H1 (cell line): ENCODE measurements at regions not wholly inside any gene's neighbourhood (a gene's known extent, or its start where the extent isn't known, plus 50 kb on each side); places are given as distances from the start of the nearest gene placed in this dataset.

ENCODE experiments used
- CTCF ChIA-PET: fragments of 300-600 bp; sonication (Branson Sonifier 250); formaldehyde crosslinking; loops from one replicate; lab custom pipeline; 2021; ENCODE audit not compliant: partially characterized antibody; lab: Charles Lee
- POLR2A ChIA-PET: fragments of 300-600 bp; sonication (Branson Sonifier 250); formaldehyde crosslinking; loops from one replicate; lab custom pipeline; 2021; ENCODE audit warnings: inconsistent platforms; ENCODE audit not compliant: partially characterized antibody; lab: Charles Lee
- DNase-seq, 2 experiments: peaks; one replicate each; pipeline versions ENCODE4 v3.0.0 to v3.0.0-alpha.2; 2010 to 2022; ENCODE audit warnings: low spot score in 2 of 2, low read depth in 1 of 2, mixed read lengths in 1 of 2
- FAIRE-seq: peaks from 2 replicates; lab custom pipeline; 2011; peaks lifted over from hg19 to GRCh38; lab: Jason Lieb, UNC
- H2AFZ ChIP-seq: 2 replicates; pipeline ENCODE4 v1.8.1; 2012; ENCODE audit warnings: low read length, inconsistent platforms
- H2AK5ac ChIP-seq: 2 replicates; pipeline ENCODE4 v1.6.1; 2013; ENCODE audit warnings: low read depth, low read length
- H2BK120ac ChIP-seq: replicated peaks from 2 replicates; pipeline ENCODE3; 2013; ENCODE audit warnings: low read depth, low read length, inconsistent platforms
- H2BK12ac ChIP-seq: 2 replicates; pipeline ENCODE4 v1.6.1; 2013; ENCODE audit warnings: low read depth, low read length
- H2BK15ac ChIP-seq: 2 replicates; pipeline ENCODE4 v1.6.1; 2013; ENCODE audit warnings: low read length
- H2BK20ac ChIP-seq: 2 replicates; pipeline ENCODE4 v1.6.1; 2013; ENCODE audit warnings: low read length
- H2BK5ac ChIP-seq: 2 replicates; pipeline ENCODE4 v1.6.1; 2013; ENCODE audit warnings: low read depth, low read length
- H3K14ac ChIP-seq: 2 replicates; pipeline ENCODE4 v1.6.1; 2013; ENCODE audit warnings: inconsistent platforms; ENCODE audit not compliant: insufficient read length
- H3K18ac ChIP-seq: 2 replicates; pipeline ENCODE4 v1.6.1; 2013; ENCODE audit warnings: low read length; ENCODE audit errors: extremely low read depth
- H3K23ac ChIP-seq: 2 replicates; pipeline ENCODE4 v1.6.1; 2013; ENCODE audit warnings: inconsistent platforms; ENCODE audit not compliant: insufficient read length
- H3K23me2 ChIP-seq: 2 replicates; pipeline ENCODE4 v1.6.1; 2013; ENCODE audit warnings: low read depth, low read length
- H3K27ac ChIP-seq: 2 replicates; pipeline ENCODE4 v1.6.1; 2011; ENCODE audit warnings: low read depth, low read length, inconsistent platforms
- H3K27me3 ChIP-seq, 4 experiments: replicated peaks in 1 of 4; 1 replicate in 1 of 4; 2 replicates in 3 of 4; pipeline versions ENCODE4 v1.6.1 to v1.8.1; 2011 to 2013; ENCODE audit warnings: low read length in 3 of 4, mild to moderate bottlenecking in 3 of 4, inconsistent platforms in 2 of 4, mixed read lengths in 2 of 4, moderate library complexity in 1 of 4; ENCODE audit not compliant: control insufficient read depth in 3 of 4, insufficient read depth in 3 of 4; ENCODE audit errors: extremely low read depth in 1 of 4
- H3K36me3 ChIP-seq, 4 experiments: 2 replicates each; pipeline versions ENCODE4 v1.6.1 to v1.8.1; 2011 to 2013; ENCODE audit warnings: mild to moderate bottlenecking in 4 of 4, low read length in 3 of 4, moderate library complexity in 2 of 4, control low read depth in 1 of 4, inconsistent platforms in 1 of 4; ENCODE audit not compliant: insufficient read depth in 4 of 4, control insufficient read depth in 2 of 4
- H3K4ac ChIP-seq: replicated peaks from 2 replicates; pipeline ENCODE3; 2013; ENCODE audit warnings: low read length, low read depth, mixed read lengths, inconsistent platforms; ENCODE audit not compliant: insufficient read length
- H3K4me1 ChIP-seq, 4 experiments: replicated peaks in 1 of 4; 1 replicate in 1 of 4; 2 replicates in 3 of 4; pipeline versions ENCODE4 v1.6.1 to v1.8.1; 2011 to 2013; ENCODE audit warnings: low read length in 3 of 4, inconsistent platforms in 2 of 4, mixed read lengths in 1 of 4; ENCODE audit not compliant: insufficient read depth in 4 of 4, control insufficient read depth in 3 of 4
- H3K4me2 ChIP-seq, 2 experiments: 2 replicates each; pipeline versions ENCODE4 v1.6.1 to v1.8.1; 2011 to 2013; ENCODE audit warnings: low read depth in 2 of 2, low read length in 2 of 2, control low read depth in 1 of 2, inconsistent platforms in 1 of 2, mild to moderate bottlenecking in 1 of 2; ENCODE audit not compliant: insufficient read depth in 1 of 2
- H3K4me3 ChIP-seq, 4 experiments: fragments of 200-600, 300-600 bp in 1 of 4; sonication (generic), shearing (Covaris generic), sonication (Bioruptor Twin) in 1 of 4; 2 replicates each; pipeline versions ENCODE4 v1.5.1 to v1.8.1; 2011 to 2016; ENCODE audit warnings: low read length in 4 of 4, low read depth in 3 of 4, control low read depth in 2 of 4, inconsistent platforms in 2 of 4, mild to moderate bottlenecking in 2 of 4, mixed read lengths in 1 of 4, moderate library complexity in 1 of 4; ENCODE audit not compliant: insufficient read depth in 2 of 4; ENCODE audit errors: extremely low read depth in 1 of 4
- H3K56ac ChIP-seq: replicated peaks from 2 replicates; pipeline ENCODE3; 2013; ENCODE audit warnings: low read depth, mild to moderate bottlenecking, mixed read lengths, low read length, inconsistent platforms; ENCODE audit not compliant: insufficient read length
- H3K79me1 ChIP-seq: 2 replicates; pipeline ENCODE4 v1.6.1; 2013; ENCODE audit warnings: low read depth, low read length, control low read depth
- H3K79me2 ChIP-seq, 2 experiments: 2 replicates each; pipeline versions ENCODE4 v1.6.1 to v1.8.1; 2012 to 2013; ENCODE audit warnings: low read length in 2 of 2, mild to moderate bottlenecking in 2 of 2, inconsistent platforms in 1 of 2; ENCODE audit not compliant: insufficient read depth in 2 of 2, control insufficient read depth in 1 of 2
- H3K9ac ChIP-seq, 4 experiments: replicated peaks in 1 of 4; 1 replicate in 1 of 4; 2 replicates in 3 of 4; pipeline versions ENCODE4 v1.6.1 to v1.8.1; 2011 to 2013; ENCODE audit warnings: low read depth in 3 of 4, low read length in 3 of 4, control low read depth in 2 of 4, mild to moderate bottlenecking in 2 of 4, moderate library complexity in 2 of 4, inconsistent platforms in 1 of 4; ENCODE audit errors: extremely low read depth in 1 of 4
- H3K9me3 ChIP-seq, 2 experiments: 2 replicates each; pipeline versions ENCODE4 v1.6.1 to v1.8.1; 2012 to 2013; ENCODE audit warnings: mild to moderate bottlenecking in 2 of 2, moderate library complexity in 2 of 2, control low read depth in 1 of 2, inconsistent platforms in 1 of 2, low read depth in 1 of 2, low read length in 1 of 2, mixed read lengths in 1 of 2; ENCODE audit not compliant: insufficient read depth in 2 of 2
- H4K20me1 ChIP-seq, 2 experiments: replicated peaks in 1 of 2; 2 replicates each; pipeline versions ENCODE3 to v1.8.1; 2011 to 2013; ENCODE audit warnings: inconsistent platforms in 2 of 2, low read length in 2 of 2, mild to moderate bottlenecking in 1 of 2; ENCODE audit not compliant: insufficient read depth in 2 of 2, control insufficient read depth in 1 of 2
- H4K5ac ChIP-seq: 2 replicates; pipeline ENCODE4 v1.6.1; 2013; ENCODE audit warnings: low read length, low read depth, mixed read lengths, inconsistent platforms; ENCODE audit not compliant: insufficient read length
- H4K8ac ChIP-seq: 2 replicates; pipeline ENCODE4 v1.8.0; 2013; ENCODE audit warnings: mild to moderate bottlenecking, moderate library complexity, low read length, inconsistent platforms; ENCODE audit not compliant: insufficient read depth; ENCODE audit errors: extremely low read depth
- H4K91ac ChIP-seq: replicated peaks from 2 replicates; pipeline ENCODE3; 2013; ENCODE audit warnings: low read length, mixed read lengths, inconsistent platforms; ENCODE audit not compliant: insufficient read length
- HDAC2 ChIP-seq, 2 experiments: fragments of 300-600 bp in 1 of 2; sonication (generic) in 1 of 2; IDR thresholded peaks; 2 replicates each; pipeline ENCODE4 v1.6.1; 2011 to 2012; ENCODE audit warnings: low read depth in 2 of 2, low read length in 2 of 2, mild to moderate bottlenecking in 2 of 2, moderate library complexity in 2 of 2, borderline replicate concordance in 1 of 2, inconsistent platforms in 1 of 2
- RFX5 ChIP-seq: IDR thresholded peaks from 2 replicates; pipeline ENCODE4 v1.6.1; 2011; ENCODE audit warnings: low read depth, low read length, improper control_type of control experiment, borderline replicate concordance
- SIRT6 ChIP-seq: IDR thresholded peaks from one replicate; pipeline ENCODE4 v1.7.1; 2012; ENCODE audit warnings: low read length, inconsistent platforms
- WGBS, 2 experiments: shearing (Covaris generic) in 1 of 2; methylation state at CpG; one replicate each; pipeline versions ENCODE4 v1.1.6 to v1.1.7; 2013 to 2015; ENCODE audit warnings: low lambda C conversion rate in 2 of 2, mixed read lengths in 2 of 2, inconsistent platforms in 1 of 2, low coverage in 1 of 2, missing lambda C conversion rate in 1 of 2; ENCODE audit not compliant: insufficient replicate concordance in 2 of 2, insufficient coverage in 1 of 2, insufficient read length in 1 of 2; ENCODE audit errors: extremely low coverage in 1 of 2, missing lambda C conversion rate in 1 of 2; 5-methylcytosine and 5-hydroxymethylcytosine counted together

GRCh38 chrX:35699642-35700041 lies 98.5 kb upstream of the MAGEB16 start:
- Histone ChIP-seq H4K5ac (no peak overlapping the region), H3K9ac (no peak overlapping the region), H2BK20ac (no peak overlapping the region), H2AFZ (no peak overlapping the region), H3K27ac (no peak overlapping the region), H3K27me3 (no peaks in the 10 kb centered on the region), H3K79me1 (no peaks in the 10 kb centered on the region), H3K23ac (no peak overlapping the region), H2BK5ac (no peak overlapping the region), H2AK5ac (no peak overlapping the region), H3K4me3 (no peak overlapping the region), H4K8ac (no peak overlapping the region), H2BK120ac (no peak overlapping the region), H3K56ac (no peak overlapping the region), H3K14ac (no peak overlapping the region), H3K18ac (no peak overlapping the region), H2BK15ac (no peak overlapping the region), H4K91ac (no peak overlapping the region), H3K23me2 (no peaks in the 10 kb centered on the region), H3K4me2 (no peak overlapping the region), H3K4me1 (0 out of 7 replicates have a peak, but pooled peaks cover 0 to 2% (median 0%) of the 10 kb centered on the region in 4 experiments), H3K4ac (no peak overlapping the region), H2BK12ac (no peak overlapping the region), H3K79me2 (no peaks in the 10 kb centered on the region), H3K36me3 (no peaks in the 10 kb centered on the region), H4K20me1 (no peaks in the 10 kb centered on the region), H3K9me3 (no peaks in the 10 kb centered on the region)
- no peak for DNase-seq
- POLR2A ChIA-PET = no interaction called here
- no peak for FAIRE-seq
- TF ChIP-seq SIRT6 (no peak), HDAC2 (IDR thresholded peaks at IDR 0.05; ENCODE audit: borderline replicate concordance in 1 of 2, low read depth in 2 of 2, low read length in 2 of 2) (no peak), RFX5 (no peak)
- 95% methylated on average over 2 of the region's 2 CpGs; no CpG with 5 or more reads in 1 of the 2 experiments for WGBS, 2 experiments
- CTCF ChIA-PET = no interaction called here
